ENCODE measurements at regions not wholly inside any gene's neighbourhood (a gene's known extent, or its start where the extent isn't known, plus 50 kb on each side); places are given as distances from the start of the nearest gene placed in this dataset.

- no peak overlapping the region for H3K27ac ChIP-seq (ENCODE audit: low read depth, low read length)
- peaks cover 0 to 17% (median 15%) of the 10 kb centered on the region in 3 donors for H3K4me1 ChIP-seq (ENCODE audit: control insufficient read depth in 3 of 3, insufficient read depth in 3 of 3, low read length in 3 of 3)
- H3K36me3 ChIP-seq (ENCODE audit: control insufficient read depth in 3 of 3, insufficient read depth in 3 of 3, low read length in 3 of 3) = no peaks in the 10 kb centered on the region
- no peaks in the 10 kb centered on the region for H3K9me3 ChIP-seq (ENCODE audit: control insufficient read depth in 3 of 3, low read length in 3 of 3)
- H3K9ac ChIP-seq (ENCODE audit: low read depth in 1 of 3, low read length in 3 of 3) = no peak overlapping the region
- H3K4me3 ChIP-seq (ENCODE audit: low read length in 3 of 3) = no peak overlapping the region
- no peaks in the 10 kb centered on the region for H3K27me3 ChIP-seq (ENCODE audit: control insufficient read depth in 3 of 3, insufficient read depth in 3 of 3, low read length in 3 of 3)
Measured at GRCh38 chr7:33745934-33746333, 159.4 kb upstream of the BMPER start.

- no peak overlapping the region for H3K27ac ChIP-seq (ENCODE audit: low read depth, low read length)
Measured at GRCh38 chr7:33748793-33749192, 156.5 kb upstream of the BMPER start.

GRCh38 chr7:33750177-33750576 lies 155.2 kb upstream of the BMPER start:
- Histone ChIP-seq H3K27me3 (ENCODE audit: control insufficient read depth in 3 of 3, insufficient read depth in 3 of 3, low read length in 3 of 3) (no peaks in the 10 kb centered on the region), H3K27ac (ENCODE audit: low read depth, low read length) (no peak overlapping the region), H3K36me3 (ENCODE audit: control insufficient read depth in 3 of 3, insufficient read depth in 3 of 3, low read length in 3 of 3) (no peaks in the 10 kb centered on the region), H3K4me1 (ENCODE audit: control insufficient read depth in 3 of 3, insufficient read depth in 3 of 3, low read length in 3 of 3) (peaks cover 0 to 4% (median 3%) of the 10 kb centered on the region in 3 donors), H3K9ac (ENCODE audit: low read depth in 1 of 3, low read length in 3 of 3) (no peak overlapping the region), H3K9me3 (ENCODE audit: control insufficient read depth in 3 of 3, low read length in 3 of 3) (no peaks in the 10 kb centered on the region), H3K4me3 (ENCODE audit: low read length in 3 of 3) (no peak overlapping the region)

More at GRCh38 chr7:33748793-33749192, 156.5 kb upstream of the BMPER start:
- H3K4me3 ChIP-seq (ENCODE audit: low read length in 3 of 3) = no peak overlapping the region
- no peaks in the 10 kb centered on the region for H3K9me3 ChIP-seq (ENCODE audit: control insufficient read depth in 3 of 3, low read length in 3 of 3)
- H3K27me3 ChIP-seq (ENCODE audit: control insufficient read depth in 3 of 3, insufficient read depth in 3 of 3, low read length in 3 of 3) = no peaks in the 10 kb centered on the region
- peaks cover 0 to 3% (median 3%) of the 10 kb centered on the region in 3 donors for H3K4me1 ChIP-seq (ENCODE audit: control insufficient read depth in 3 of 3, insufficient read depth in 3 of 3, low read length in 3 of 3)
- H3K9ac ChIP-seq (ENCODE audit: low read depth in 1 of 3, low read length in 3 of 3) = no peak overlapping the region
- no peaks in the 10 kb centered on the region for H3K36me3 ChIP-seq (ENCODE audit: control insufficient read depth in 3 of 3, insufficient read depth in 3 of 3, low read length in 3 of 3)

- peaks cover 0 to 11% (median 7%) of the 10 kb centered on the region in 3 donors for H3K4me1 ChIP-seq (ENCODE audit: control insufficient read depth in 3 of 3, insufficient read depth in 3 of 3, low read length in 3 of 3)
- no peaks in the 10 kb centered on the region for H3K27me3 ChIP-seq (ENCODE audit: control insufficient read depth in 3 of 3, insufficient read depth in 3 of 3, low read length in 3 of 3)
- H3K27ac ChIP-seq (ENCODE audit: low read depth, low read length) = no peak overlapping the region
- no peaks in the 10 kb centered on the region for H3K36me3 ChIP-seq (ENCODE audit: control insufficient read depth in 3 of 3, insufficient read depth in 3 of 3, low read length in 3 of 3)
- H3K4me3 ChIP-seq (ENCODE audit: low read length in 3 of 3) = no peak overlapping the region
- no peak overlapping the region for H3K9ac ChIP-seq (ENCODE audit: low read depth in 1 of 3, low read length in 3 of 3)
- no peaks in the 10 kb centered on the region for H3K9me3 ChIP-seq (ENCODE audit: control insufficient read depth in 3 of 3, low read length in 3 of 3)
Measured at GRCh38 chr7:33751443-33751842, 153.9 kb upstream of the BMPER start.

GRCh38 chr7:33753881-33754525 lies 151.3 kb upstream of the BMPER start:
- peaks cover 5 to 14% (median 10%) of the 10 kb centered on the region in 3 donors for H3K4me1 ChIP-seq (ENCODE audit: control insufficient read depth in 3 of 3, insufficient read depth in 3 of 3, low read length in 3 of 3)
- H3K27ac ChIP-seq (ENCODE audit: low read depth, low read length) = no peak overlapping the region
- H3K27me3 ChIP-seq (ENCODE audit: control insufficient read depth in 3 of 3, insufficient read depth in 3 of 3, low read length in 3 of 3) = no peaks in the 10 kb centered on the region
- H3K9me3 ChIP-seq (ENCODE audit: control insufficient read depth in 3 of 3, low read length in 3 of 3) = no peaks in the 10 kb centered on the region
- no peaks in the 10 kb centered on the region for H3K36me3 ChIP-seq (ENCODE audit: control insufficient read depth in 3 of 3, insufficient read depth in 3 of 3, low read length in 3 of 3)
- no peak overlapping the region for H3K4me3 ChIP-seq (ENCODE audit: low read length in 3 of 3)
- H3K9ac ChIP-seq (ENCODE audit: low read depth in 1 of 3, low read length in 3 of 3) = no peak overlapping the region

GRCh38 chr7:33754933-33755928 lies 150.1 kb upstream of the BMPER start:
- H3K36me3 ChIP-seq (ENCODE audit: control insufficient read depth in 3 of 3, insufficient read depth in 3 of 3, low read length in 3 of 3) = no peaks in the 10 kb centered on the region

GRCh38 chr7:33757050-33757449 lies 148.3 kb upstream of the BMPER start:
- Histone ChIP-seq H3K4me3 (ENCODE audit: low read length in 3 of 3) (no peak overlapping the region), H3K27me3 (ENCODE audit: control insufficient read depth in 3 of 3, insufficient read depth in 3 of 3, low read length in 3 of 3) (no peaks in the 10 kb centered on the region), H3K9me3 (ENCODE audit: control insufficient read depth in 3 of 3, low read length in 3 of 3) (no peaks in the 10 kb centered on the region), H3K9ac (ENCODE audit: low read depth in 1 of 3, low read length in 3 of 3) (peak overlapping the region in 1 of 3 donors; percentile 25), H3K4me1 (ENCODE audit: control insufficient read depth in 3 of 3, insufficient read depth in 3 of 3, low read length in 3 of 3) (peaks cover 5 to 16% (median 13%) of the 10 kb centered on the region in 3 donors), H3K36me3 (ENCODE audit: control insufficient read depth in 3 of 3, insufficient read depth in 3 of 3, low read length in 3 of 3) (no peaks in the 10 kb centered on the region), H3K27ac (ENCODE audit: low read depth, low read length) (no peak overlapping the region)

More at GRCh38 chr7:33754933-33755928, 150.1 kb upstream of the BMPER start:
- no peaks in the 10 kb centered on the region for H3K27me3 ChIP-seq (ENCODE audit: control insufficient read depth in 3 of 3, insufficient read depth in 3 of 3, low read length in 3 of 3)
- H3K27ac ChIP-seq (ENCODE audit: low read depth, low read length) = no peak overlapping the region
- H3K4me3 ChIP-seq (ENCODE audit: low read length in 3 of 3) = no peak overlapping the region
- H3K9me3 ChIP-seq (ENCODE audit: control insufficient read depth in 3 of 3, low read length in 3 of 3) = no peaks in the 10 kb centered on the region
- H3K4me1 ChIP-seq (ENCODE audit: control insufficient read depth in 3 of 3, insufficient read depth in 3 of 3, low read length in 3 of 3) = peaks cover 5 to 14% (median 10%) of the 10 kb centered on the region in 3 donors
- H3K9ac ChIP-seq (ENCODE audit: low read depth in 1 of 3, low read length in 3 of 3) = no peak overlapping the region

- Histone ChIP-seq H3K36me3 (ENCODE audit: control insufficient read depth in 3 of 3, insufficient read depth in 3 of 3, low read length in 3 of 3) (no peaks in the 10 kb centered on the region), H3K4me1 (ENCODE audit: control insufficient read depth in 3 of 3, insufficient read depth in 3 of 3, low read length in 3 of 3) (peaks cover 5 to 20% (median 13%) of the 10 kb centered on the region in 3 donors), H3K9me3 (ENCODE audit: control insufficient read depth in 3 of 3, low read length in 3 of 3) (no peaks in the 10 kb centered on the region), H3K27ac (ENCODE audit: low read depth, low read length) (no peak overlapping the region), H3K27me3 (ENCODE audit: control insufficient read depth in 3 of 3, insufficient read depth in 3 of 3, low read length in 3 of 3) (no peaks in the 10 kb centered on the region), H3K9ac (ENCODE audit: low read depth in 1 of 3, low read length in 3 of 3) (peak overlapping the region in 1 of 3 donors; percentile 25), H3K4me3 (ENCODE audit: low read length in 3 of 3) (no peak overlapping the region)
Measured at GRCh38 chr7:33757563-33758165, 147.7 kb upstream of the BMPER start.

GRCh38 chr7:33760146-33760545 lies 145.2 kb upstream of the BMPER start:
- no peaks in the 10 kb centered on the region for H3K9me3 ChIP-seq (ENCODE audit: control insufficient read depth in 3 of 3, low read length in 3 of 3)
- H3K27ac ChIP-seq (ENCODE audit: low read depth, low read length) = no peak overlapping the region
- H3K4me1 ChIP-seq (ENCODE audit: control insufficient read depth in 3 of 3, insufficient read depth in 3 of 3, low read length in 3 of 3) = peaks cover 5 to 19% (median 11%) of the 10 kb centered on the region in 3 donors
- no peaks in the 10 kb centered on the region for H3K36me3 ChIP-seq (ENCODE audit: control insufficient read depth in 3 of 3, insufficient read depth in 3 of 3, low read length in 3 of 3)
- no peak overlapping the region for H3K4me3 ChIP-seq (ENCODE audit: low read length in 3 of 3)
- H3K27me3 ChIP-seq (ENCODE audit: control insufficient read depth in 3 of 3, insufficient read depth in 3 of 3, low read length in 3 of 3) = no peaks in the 10 kb centered on the region
- H3K9ac ChIP-seq (ENCODE audit: low read depth in 1 of 3, low read length in 3 of 3) = no peak overlapping the region

All from skeletal muscle tissue (tissue), 3 donors.